HCT116 (cell line): ENCODE measurements at regions not wholly inside any gene's neighbourhood (a gene's known extent, or its start where the extent isn't known, plus 50 kb on each side); places are given as distances from the start of the nearest gene placed in this dataset.

ENCODE experiments used
- ATAC-seq: fragments of 200-7000 bp; cut with Tn5 transposase; 2 replicates; pipeline ENCODE4 v1.9.1; 2020; ENCODE audit warnings: mild to moderate bottlenecking, moderate library complexity
- BruUV-seq: library from RNA; stranded (reverse); fragments of 400-500 nt; replicated peaks from 2 replicates; lab custom pipeline; 2021; lab: Mats Ljungman, UMichigan
- CTCF ChIA-PET: fragments of 300-600 bp; sonication (Branson Sonifier 250); formaldehyde crosslinking; loops from one replicate; lab custom pipeline; 2021; ENCODE audit warnings: antibody characterized with exemption; lab: Charles Lee
- POLR2A ChIA-PET: fragments of 300-600, 350-600 bp; sonication (Branson Sonifier 250); formaldehyde crosslinking; loops from one replicate; lab custom pipeline; 2021; ENCODE audit warnings: antibody characterized with exemption; lab: Charles Lee
- RAD21 ChIA-PET, 2 experiments: fragments of 300-600 bp; sonication (Branson Sonifier 250); formaldehyde crosslinking; loops; one replicate each; lab custom pipeline; 2023; ENCODE audit warnings: low total read pairs in 2 of 2; ENCODE audit not compliant: uncharacterized antibody in 2 of 2, unreplicated experiment in 2 of 2, low non-redundant PET in 1 of 2; lab: Charles Lee
- DNase-seq: peaks from one replicate; pipeline ENCODE4 v3.0.0-alpha.2; 2010; ENCODE audit warnings: low read depth, low spot score
- H2AFZ ChIP-seq: fragments of 200-600 bp; shearing (Covaris generic), sonication (generic); 2 replicates; pipeline ENCODE4 v1.6.1; 2017; ENCODE audit warnings: low read depth, mixed run types, mixed read lengths, antibody characterized with exemption, low read length; ENCODE audit not compliant: poor library complexity, severe bottlenecking
- H3K27ac ChIP-seq: 2 replicates; pipeline ENCODE4 v1.5.1; 2012; ENCODE audit warnings: low read depth, low read length
- H3K27me3 ChIP-seq: fragments of 200-600 bp; sonication (generic); 2 replicates; pipeline ENCODE4 v1.6.1; 2016; ENCODE audit warnings: mixed run types, low read length, mixed read lengths; ENCODE audit not compliant: insufficient read depth
- H3K36me3 ChIP-seq, 2 experiments: fragments of 200-500 bp in 1 of 2; fragments of 200-600 bp in 1 of 2; sonication (Bioruptor generic) in 1 of 2; sonication (generic) in 1 of 2; 2 replicates each; pipeline versions ENCODE4 v1.5.1 to v1.6.1; 2014 to 2016; ENCODE audit warnings: low read length in 2 of 2, inconsistent platforms in 1 of 2, mixed read lengths in 1 of 2, mixed run types in 1 of 2; ENCODE audit not compliant: insufficient read depth in 2 of 2, control insufficient read depth in 1 of 2
- H3K4me1 ChIP-seq, 2 experiments: fragments of 200-600 bp in 1 of 2; sonication (generic) in 1 of 2; 2 replicates each; pipeline versions ENCODE4 v1.5.1 to v1.6.1; 2012 to 2017; ENCODE audit warnings: low read length in 2 of 2, inconsistent platforms in 1 of 2, mild to moderate bottlenecking in 1 of 2, mixed read lengths in 1 of 2, mixed run types in 1 of 2, moderate library complexity in 1 of 2; ENCODE audit not compliant: insufficient read depth in 2 of 2, control insufficient read depth in 1 of 2
- H3K4me2 ChIP-seq: fragments of 200-600 bp; sonication (generic); 2 replicates; pipeline ENCODE4 v1.6.1; 2017; ENCODE audit warnings: mixed run types, low read length, mixed read lengths
- H3K4me3 ChIP-seq, 2 experiments: fragments of 200-600 bp in 1 of 2; sonication (generic) in 1 of 2; replicated peaks in 1 of 2; 2 replicates each; pipeline ENCODE4 v1.5.1; 2011 to 2016; ENCODE audit warnings: low read length in 2 of 2, control low read depth in 1 of 2, low read depth in 1 of 2, mild to moderate bottlenecking in 1 of 2, mixed read lengths in 1 of 2, mixed run types in 1 of 2
- H3K79me2 ChIP-seq: fragments of 200-600 bp; sonication (generic); 2 replicates; pipeline ENCODE4 v1.6.1; 2017; ENCODE audit warnings: mild to moderate bottlenecking, mixed run types, low read length, moderate library complexity, mixed read lengths; ENCODE audit not compliant: insufficient read depth
- H3K9ac ChIP-seq: fragments of 200-600 bp; sonication (generic); 2 replicates; pipeline ENCODE4 v1.6.1; 2016; ENCODE audit warnings: low read length, mixed read lengths
- H3K9me2 ChIP-seq: fragments of 200-600 bp; sonication (generic), shearing (Covaris generic); 2 replicates; pipeline ENCODE4 v1.6.1; 2017; ENCODE audit warnings: mixed run types, mild to moderate bottlenecking, moderate library complexity; ENCODE audit not compliant: insufficient read depth
- H3K9me3 ChIP-seq, 2 experiments: fragments of 200-500 bp in 1 of 2; fragments of 200-600 bp in 1 of 2; sonication (Bioruptor generic) in 1 of 2; sonication (generic) in 1 of 2; 2 replicates each; pipeline ENCODE4 v1.6.1; 2014 to 2017; ENCODE audit warnings: low read length in 2 of 2, mixed read lengths in 2 of 2, inconsistent platforms in 1 of 2, low read depth in 1 of 2, mild to moderate bottlenecking in 1 of 2, mixed run types in 1 of 2, moderate library complexity in 1 of 2; ENCODE audit not compliant: control insufficient read depth in 1 of 2, insufficient read depth in 1 of 2
- H4K20me1 ChIP-seq: fragments of 200-600 bp; sonication (generic), shearing (Covaris generic); 2 replicates; pipeline ENCODE4 v1.6.1; 2017; ENCODE audit warnings: mixed run types, mild to moderate bottlenecking, moderate library complexity; ENCODE audit not compliant: insufficient read depth
- ATF3 ChIP-seq: IDR thresholded peaks from 2 replicates; pipeline ENCODE4 v1.6.1; 2012
- CBX3 ChIP-seq: IDR thresholded peaks from 2 replicates; pipeline ENCODE4 v1.6.1; 2012; ENCODE audit warnings: low read depth
- CTCF ChIP-seq, 3 experiments: fragments of 200-600 bp in 1 of 3; sonication (generic) in 1 of 3; IDR thresholded peaks in 2 of 3; conservative IDR thresholded peaks in 1 of 3; 2 replicates each; pipeline ENCODE4 v1.5.1; 2012 to 2017; ENCODE audit warnings: low read depth in 2 of 3, low read length in 2 of 3, antibody characterized with exemption in 1 of 3, borderline replicate concordance in 1 of 3, control low read depth in 1 of 3, mild to moderate bottlenecking in 1 of 3, mixed read lengths in 1 of 3, mixed run types in 1 of 3, moderate library complexity in 1 of 3; ENCODE audit not compliant: insufficient read depth in 1 of 3
- ELF1 ChIP-seq: IDR thresholded peaks from 2 replicates; pipeline ENCODE4 v1.6.1; 2012; ENCODE audit warnings: low read depth, borderline replicate concordance
- FOSL1 ChIP-seq: IDR thresholded peaks from 2 replicates; pipeline ENCODE4 v1.6.1; 2012; ENCODE audit warnings: low read depth
- MAX ChIP-seq: IDR thresholded peaks from 2 replicates; pipeline ENCODE4 v1.6.1; 2012
- POLR2AphosphoS5 ChIP-seq: IDR thresholded peaks from 2 replicates; pipeline ENCODE4 v1.6.1; 2011; ENCODE audit warnings: mild to moderate bottlenecking, low read depth, low read length, moderate library complexity
- REST ChIP-seq: IDR thresholded peaks from 2 replicates; pipeline ENCODE4 v1.6.1; 2012; ENCODE audit warnings: low read depth
- SIN3A ChIP-seq: IDR thresholded peaks from 2 replicates; pipeline ENCODE4 v1.6.1; 2012; ENCODE audit warnings: low read depth
- SP1 ChIP-seq: IDR thresholded peaks from 2 replicates; pipeline ENCODE4 v1.6.1; 2012; ENCODE audit warnings: low read depth
- SRF ChIP-seq: IDR thresholded peaks from 2 replicates; pipeline ENCODE4 v1.6.1; 2012; ENCODE audit warnings: low read depth
- TCF7L2 ChIP-seq: IDR thresholded peaks from 2 replicates; pipeline ENCODE4 v1.7.0; 2011; ENCODE audit warnings: borderline replicate concordance, inconsistent platforms; ENCODE audit not compliant: insufficient read depth, insufficient read length; ENCODE audit errors: extremely low read depth
- ZFX ChIP-seq: fragments of 450-650 bp; IDR thresholded peaks from 2 replicates; pipeline ENCODE4 v1.6.1; 2017
- ZNF274 ChIP-seq: fragments of 200-500 bp; sonication (Bioruptor generic); IDR thresholded peaks from 2 replicates; pipeline ENCODE4 v1.6.1; 2014; ENCODE audit warnings: mild to moderate bottlenecking, low read depth, low read length, inconsistent platforms
- intact Hi-C: fragments of 100-400 bp; cut with micrococcal nuclease; formaldehyde crosslinking; loops from 2 replicates; pipeline ENCODE4 v1.10.0; 2022

GRCh38 chr7:4574851-4575250, 107.2 kb upstream of the FOXK1 start:
- Histone ChIP-seq H3K27ac (no peak overlapping the region), H3K9me3 (peaks cover 0 to 5% of the 10 kb centered on the region in 2 experiments; a peak in 1 of 4 replicates), H3K9ac (no peak overlapping the region), H3K36me3 (no peaks in the 10 kb centered on the region), H3K4me2 (no peak overlapping the region), H3K4me1 (no peaks in the 10 kb centered on the region), H4K20me1 (no peaks in the 10 kb centered on the region), H3K79me2 (no peaks in the 10 kb centered on the region), H3K4me3 (no peak overlapping the region), H3K27me3 (no peaks in the 10 kb centered on the region), H2AFZ (no peak overlapping the region), H3K9me2 (no peaks in the 10 kb centered on the region)
- ATAC-seq (no peak), DNase-seq (no peak)
- TF ChIP-seq SIN3A: no peak
- no peak for TF ChIP-seq TCF7L2
- TF ChIP-seq FOSL1: no peak
- TF ChIP-seq REST: no peak
- TF ChIP-seq POLR2AphosphoS5: no peak
- intact Hi-C loops: no loop called here
- ChIA-PET POLR2A (no interaction called here), CTCF (no interaction called here), RAD21 (no interaction called here)
- BruUV-seq: no TSS peak

GRCh38 chr7:4575254-4575653, 106.8 kb upstream of the FOXK1 start:
- Histone ChIP-seq H3K4me2 (no peak overlapping the region), H3K27ac (no peak overlapping the region), H3K9me2 (no peaks in the 10 kb centered on the region), H3K4me1 (no peaks in the 10 kb centered on the region), H3K27me3 (no peaks in the 10 kb centered on the region), H4K20me1 (no peaks in the 10 kb centered on the region), H3K36me3 (no peaks in the 10 kb centered on the region), H3K9me3 (peaks cover 0 to 5% of the 10 kb centered on the region in 2 experiments; a peak in 1 of 4 replicates), H2AFZ (no peak overlapping the region), H3K4me3 (no peak overlapping the region), H3K79me2 (no peaks in the 10 kb centered on the region), H3K9ac (no peak overlapping the region)
- ChIA-PET CTCF (no interaction called here), RAD21 (no interaction called here), POLR2A (no interaction called here)
- intact Hi-C loops: no loop called here
- DNase-seq (no peak), ATAC-seq (no peak)
- no TSS peak for BruUV-seq
- no peak for TF ChIP-seq SRF
- TF ChIP-seq MAX: no peak
- no peak for TF ChIP-seq CBX3
- no peak for TF ChIP-seq ZFX
- no peak for TF ChIP-seq SP1
- no peak for TF ChIP-seq ZNF274
- no peak for TF ChIP-seq CTCF (IDR thresholded peaks at IDR 0.05 in 2 of 3, conservative IDR thresholded peaks at IDR 0.05 in 1 of 3; ENCODE audit: borderline replicate concordance in 1 of 3, insufficient read depth in 1 of 3, low read depth in 2 of 3, low read length in 2 of 3)
- no peak for TF ChIP-seq ATF3
- no peak for TF ChIP-seq ELF1
